Neural progenitor cell (in vitro differentiated cells): ENCODE measurements at regions not wholly inside any gene's neighbourhood (a gene's known extent, or its start where the extent isn't known, plus 50 kb on each side); places are given as distances from the start of the nearest gene placed in this dataset.

Source experiments
- DNase-seq: peaks from one replicate; pipeline ENCODE4 v3.0.0-alpha.2; 2016; ENCODE audit warnings: low spot score
- H2AFZ ChIP-seq: fragments of 200-600 bp; sonication (generic); replicated peaks from 2 replicates; pipeline ENCODE4 v1.6.1; 2016; ENCODE audit warnings: antibody characterized with exemption
- H3F3A ChIP-seq: fragments of 200-600 bp; sonication (generic); 2 replicates; pipeline ENCODE4 v1.6.1; 2016; ENCODE audit warnings: antibody characterized with exemption, low read depth
- H3K27ac ChIP-seq: fragments of 200-600 bp; sonication (generic); 2 replicates; pipeline ENCODE4 v1.5.1; 2016; ENCODE audit warnings: mild to moderate bottlenecking
- H3K27me3 ChIP-seq: fragments of 200-600 bp; sonication (generic); 2 replicates; pipeline ENCODE4 v1.6.1; 2016; ENCODE audit warnings: mild to moderate bottlenecking, moderate library complexity
- H3K36me3 ChIP-seq: fragments of 200-600 bp; sonication (generic); 2 replicates; pipeline ENCODE4 v1.5.1; 2016
- H3K4me1 ChIP-seq: fragments of 200-600 bp; sonication (generic); 2 replicates; pipeline ENCODE4 v1.6.1; 2016; ENCODE audit warnings: mixed run types
- H3K4me2 ChIP-seq: fragments of 200-600 bp; sonication (generic); 2 replicates; pipeline ENCODE4 v1.6.1; 2016
- H3K4me3 ChIP-seq: fragments of 200-600 bp; sonication (generic); 2 replicates; pipeline ENCODE4 v1.5.1; 2016
- H3K79me2 ChIP-seq: fragments of 200-600 bp; sonication (generic); 2 replicates; pipeline ENCODE4 v1.6.1; 2016; ENCODE audit warnings: low read depth
- H3K9ac ChIP-seq: fragments of 200-600 bp; sonication (generic); 2 replicates; pipeline ENCODE4 v1.6.1; 2016
- H3K9me3 ChIP-seq: fragments of 200-600 bp; sonication (generic); 2 replicates; pipeline ENCODE4 v1.5.1; 2016; ENCODE audit warnings: low read depth
- H4K20me1 ChIP-seq: fragments of 200-600 bp; sonication (generic); 2 replicates; pipeline ENCODE4 v1.6.1; 2016; ENCODE audit warnings: low read depth
- H3K27ac Mint-ChIP-seq: 3 replicates; pipeline ENCODE4 v1.8.0; 2021; ENCODE audit warnings: mixed read lengths
- H3K27me3 Mint-ChIP-seq: 2 replicates; pipeline ENCODE4 v1.8.0; 2022; ENCODE audit warnings: low read depth, mild to moderate bottlenecking, inconsistent platforms, moderate library complexity, mixed read lengths; ENCODE audit not compliant: insufficient read depth
- H3K36me3 Mint-ChIP-seq: 3 replicates; pipeline ENCODE4 v1.8.0; 2021; ENCODE audit warnings: mixed read lengths
- H3K4me1 Mint-ChIP-seq: 3 replicates; pipeline ENCODE4 v1.8.0; 2021; ENCODE audit warnings: mixed read lengths
- H3K4me3 Mint-ChIP-seq: 3 replicates; pipeline ENCODE4 v1.8.0; 2021; ENCODE audit warnings: mild to moderate bottlenecking, moderate library complexity, mixed read lengths
- H3K9me3 Mint-ChIP-seq: 3 replicates; pipeline ENCODE4 v1.8.0; 2020; ENCODE audit warnings: mixed read lengths
- CTCF ChIP-seq: fragments of 200-600 bp; sonication (generic); IDR thresholded peaks from 2 replicates; pipeline ENCODE4 v1.5.1; 2017; ENCODE audit warnings: antibody characterized with exemption, mild to moderate bottlenecking
- EZH2 ChIP-seq: fragments of 200-600 bp; sonication (generic); IDR thresholded peaks from 2 replicates; pipeline ENCODE4 v1.6.1; 2017; ENCODE audit warnings: antibody characterized with exemption, mild to moderate bottlenecking, moderate library complexity
- EZH2phosphoT487 ChIP-seq: fragments of 200-600 bp; sonication (generic); IDR thresholded peaks from 2 replicates; pipeline ENCODE4 v1.6.1; 2017; ENCODE audit warnings: antibody characterized with exemption

- no peaks in the 10 kb centered on the region for H3K9me3 Mint-ChIP-seq
- H4K20me1 ChIP-seq = no peaks in the 10 kb centered on the region
- H3K4me3 Mint-ChIP-seq = no peak overlapping the region
- H3F3A ChIP-seq = no peaks in the 10 kb centered on the region
- no peak overlapping the region for H3K27ac ChIP-seq
- H3K4me1 Mint-ChIP-seq = peaks cover 3% of the 10 kb centered on the region
- no peaks in the 10 kb centered on the region for H3K79me2 ChIP-seq
- no peak for DNase-seq
- H3K4me2 ChIP-seq = no peak overlapping the region
- no peaks in the 10 kb centered on the region for H3K4me1 ChIP-seq
- H3K9ac ChIP-seq = no peak overlapping the region
- H3K27me3 ChIP-seq = no peaks in the 10 kb centered on the region
- no peak overlapping the region for H3K4me3 ChIP-seq
- H3K27ac Mint-ChIP-seq = no peak overlapping the region
- peaks cover 21% of the 10 kb centered on the region for H3K27me3 Mint-ChIP-seq
- H2AFZ ChIP-seq = no peak overlapping the region
- no peaks in the 10 kb centered on the region for H3K36me3 ChIP-seq
- H3K9me3 ChIP-seq = no peaks in the 10 kb centered on the region
- no peaks in the 10 kb centered on the region for H3K36me3 Mint-ChIP-seq
- TF ChIP-seq EZH2phosphoT487 (no peak), CTCF (no peak), EZH2 (no peak)
Measured at GRCh38 chr13:111943229-111943795, 123.6 kb upstream of the SOX1 start.

DNA sequence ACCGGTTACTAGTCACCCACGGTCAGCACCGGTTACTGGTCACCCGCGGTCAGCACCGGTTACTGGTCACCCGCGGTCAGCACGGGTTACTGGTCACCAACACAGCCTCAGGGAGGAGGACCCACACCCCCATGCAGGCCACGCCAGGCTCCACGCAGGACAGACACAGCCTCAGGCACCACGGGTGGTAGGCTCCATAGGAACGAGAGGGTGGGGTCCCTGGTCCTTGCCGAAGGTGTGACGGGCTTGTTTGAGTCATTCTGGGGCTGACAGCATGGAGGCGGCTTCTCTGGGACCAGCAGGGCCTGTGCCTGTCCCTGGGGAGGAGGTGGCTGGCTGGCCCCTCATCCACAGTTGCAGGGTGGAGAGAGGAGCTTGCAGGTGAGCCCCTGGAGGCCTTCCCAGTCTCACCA is 122.8 kb upstream of the SOX1 start:
- no peak for TF ChIP-seq EZH2phosphoT487
- no peak for TF ChIP-seq EZH2
- no peak for TF ChIP-seq CTCF
- Histone ChIP-seq H3F3A (no peaks in the 10 kb centered on the region), H3K27me3 (no peaks in the 10 kb centered on the region), H3K79me2 (no peaks in the 10 kb centered on the region), H2AFZ (no peak overlapping the region), H3K27ac (no peak overlapping the region), H3K36me3 (no peaks in the 10 kb centered on the region), H3K9ac (no peak overlapping the region), H3K4me2 (no peak overlapping the region), H3K4me1 (no peaks in the 10 kb centered on the region), H3K9me3 (no peaks in the 10 kb centered on the region), H3K4me3 (no peak overlapping the region), H4K20me1 (no peaks in the 10 kb centered on the region)
- no peaks in the 10 kb centered on the region for H3K36me3 Mint-ChIP-seq
- H3K9me3 Mint-ChIP-seq = peaks cover 4% of the 10 kb centered on the region
- H3K27me3 Mint-ChIP-seq = peaks cover 28% of the 10 kb centered on the region
- H3K4me3 Mint-ChIP-seq = no peak overlapping the region
- H3K27ac Mint-ChIP-seq = no peak overlapping the region
- no peak for DNase-seq
- peaks cover 3% of the 10 kb centered on the region for H3K4me1 Mint-ChIP-seq

DNA sequence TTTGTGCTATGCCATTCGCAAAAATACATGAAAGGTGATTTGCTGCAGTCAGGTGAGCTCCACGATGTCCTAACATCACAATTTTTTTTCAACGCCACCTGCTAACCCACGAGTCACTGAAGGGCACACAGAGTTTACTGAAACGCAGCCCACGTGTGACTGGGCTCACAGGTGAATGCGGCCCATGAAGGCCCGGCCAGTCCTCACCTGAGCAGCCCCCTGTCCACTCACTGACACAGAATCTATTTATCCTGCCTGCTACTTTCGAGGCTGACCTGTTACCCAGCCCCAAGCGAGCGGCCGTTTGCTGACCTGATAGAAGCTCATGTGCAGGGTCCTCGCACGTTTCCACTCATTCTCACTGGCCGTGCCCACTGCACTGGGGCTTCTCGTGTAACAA is 121.9 kb upstream of the SOX1 start:
- Mint-ChIP-seq H3K27me3 (peaks cover 28% of the 10 kb centered on the region), H3K36me3 (no peaks in the 10 kb centered on the region), H3K27ac (no peak overlapping the region), H3K9me3 (peaks cover 8% of the 10 kb centered on the region), H3K4me3 (no peak overlapping the region), H3K4me1 (peaks cover 3% of the 10 kb centered on the region)
- no peaks in the 10 kb centered on the region for H3K4me1 ChIP-seq
- no peaks in the 10 kb centered on the region for H4K20me1 ChIP-seq
- H3K9me3 ChIP-seq = no peaks in the 10 kb centered on the region
- no peak for DNase-seq
- H3K4me2 ChIP-seq = no peak overlapping the region
- no peaks in the 10 kb centered on the region for H3K79me2 ChIP-seq
- H3K36me3 ChIP-seq = no peaks in the 10 kb centered on the region
- no peaks in the 10 kb centered on the region for H3K27me3 ChIP-seq
- no peaks in the 10 kb centered on the region for H3F3A ChIP-seq
- H2AFZ ChIP-seq = no peak overlapping the region
- TF ChIP-seq EZH2 (no peak), EZH2phosphoT487 (no peak), CTCF (no peak)
- H3K4me3 ChIP-seq = no peak overlapping the region
- H3K27ac ChIP-seq = no peak overlapping the region
- H3K9ac ChIP-seq = no peak overlapping the region
